GM21619 (cell line): ENCODE measurements at regions not wholly inside any gene's neighbourhood (a gene's known extent, or its start where the extent isn't known, plus 50 kb on each side); places are given as distances from the start of the nearest gene placed in this dataset.
"Not testable (repeated sequence)": the region's sequence is repeated elsewhere in the genome, so short reads cannot be mapped to it uniquely, and the experiment has no call there.

Experiments
- ATAC-seq: cut with Tn5 transposase; IDR thresholded peaks from one replicate; pipeline ENCODE4 v1.9.1; 2021; ENCODE audit not compliant: unreplicated experiment

GRCh38 chr13:87166348-87166747 is 504.8 kb upstream of the SLITRK5 start:
- no peak for ATAC-seq

- ATAC-seq = no peak
Measured at GRCh38 chr13:87168390-87168789, 502.8 kb upstream of the SLITRK5 start.

- no peak for ATAC-seq
Measured at GRCh38 chr13:87169337-87169736, 501.8 kb upstream of the SLITRK5 start.

- no peak for ATAC-seq
Measured at GRCh38 chr13:87172166-87172835, 498.9 kb upstream of the SLITRK5 start.

- ATAC-seq = not testable (repeated sequence)
Measured at GRCh38 chr13:87185138-87185537, 486.0 kb upstream of the SLITRK5 start.

GRCh38 chr13:87186647-87187046 is 484.5 kb upstream of the SLITRK5 start:
- ATAC-seq = not testable (repeated sequence)

- ATAC-seq = not testable (repeated sequence)
Measured at GRCh38 chr13:87191485-87191884, 479.7 kb upstream of the SLITRK5 start.

- ATAC-seq = no peak
Measured at GRCh38 chr13:87198371-87198770, 472.8 kb upstream of the SLITRK5 start.

GRCh38 chr13:87206708-87207107 is 464.5 kb upstream of the SLITRK5 start:
- no peak for ATAC-seq

- ATAC-seq = no peak
Measured at GRCh38 chr13:87207280-87208003, 463.7 kb upstream of the SLITRK5 start.

- no peak for ATAC-seq
Measured at GRCh38 chr13:87208636-87209035, 462.5 kb upstream of the SLITRK5 start.

GRCh38 chr13:87234981-87235380 is 436.2 kb upstream of the SLITRK5 start:
- ATAC-seq = no peak

- ATAC-seq = no peak
Measured at GRCh38 chr13:87235621-87236020, 435.6 kb upstream of the SLITRK5 start.

- ATAC-seq = no peak
Measured at GRCh38 chr13:87244256-87244890, 426.8 kb upstream of the SLITRK5 start.

GRCh38 chr13:87249847-87250246 is 421.3 kb upstream of the SLITRK5 start:
- not testable (repeated sequence) for ATAC-seq

GRCh38 chr13:87255394-87255793 is 415.8 kb upstream of the SLITRK5 start:
- ATAC-seq = no peak

- no peak for ATAC-seq
Measured at GRCh38 chr13:87259479-87260083, 411.6 kb upstream of the SLITRK5 start.

GRCh38 chr13:87274209-87274819 is 396.9 kb upstream of the SLITRK5 start:
- no peak for ATAC-seq

- ATAC-seq = no peak
Measured at GRCh38 chr13:87280139-87280538, 391.0 kb upstream of the SLITRK5 start.

GRCh38 chr13:87287721-87288120 is 383.4 kb upstream of the SLITRK5 start:
- ATAC-seq = no peak

GRCh38 chr13:87295636-87296035 is 375.5 kb upstream of the SLITRK5 start:
- ATAC-seq = no peak
